K562 (cell line): ENCODE measurements at regions not wholly inside any gene's neighbourhood (a gene's known extent, or its start where the extent isn't known, plus 50 kb on each side); places are given as distances from the start of the nearest gene placed in this dataset.

Experiments used
- ARID2 ChIP-seq: fragments of 450-650 bp; IDR thresholded peaks from 2 replicates; pipeline ENCODE4 v1.6.1; 2017; ENCODE audit warnings: antibody characterized with exemption, mild to moderate bottlenecking
- EHMT2 ChIP-seq: fragments of 450-650 bp; IDR thresholded peaks from 2 replicates; pipeline ENCODE4 v1.6.1; 2018; ENCODE audit warnings: antibody characterized with exemption
- POLR2A ChIP-seq: fragments of 450-650 bp; conservative IDR thresholded peaks from 2 replicates; pipeline ENCODE4 v1.6.1; 2016
- RAD21 ChIP-seq, 2 experiments: fragments of 250-450 bp in 1 of 2; fragments of 450-650 bp in 1 of 2; sonication (Bioruptor Pico) in 1 of 2; formaldehyde crosslinking in 1 of 2; IDR thresholded peaks in 1 of 2; conservative IDR thresholded peaks in 1 of 2; 2 replicates each; pipeline versions ENCODE4 v1.4.0 to v1.8.0; 2020 to 2022; ENCODE audit warnings: mild to moderate bottlenecking in 2 of 2, moderate library complexity in 1 of 2
- SMARCA5 ChIP-seq: fragments of 450-650 bp; IDR thresholded peaks from 2 replicates; pipeline ENCODE4 v1.6.1; 2016
- TCF7L2 ChIP-seq: fragments of 150-350 bp; IDR thresholded peaks from 2 replicates; pipeline ENCODE4 v1.6.1; 2016; ENCODE audit warnings: low read depth, mild to moderate bottlenecking, low read length, moderate library complexity
- THRA ChIP-seq: fragments of 450-650 bp; IDR thresholded peaks from 2 replicates; pipeline ENCODE4 v1.6.1; 2017; ENCODE audit warnings: mild to moderate bottlenecking, moderate library complexity
- ZNF23 ChIP-seq: fragments of 250-450 bp; sonication (Bioruptor Pico); IDR thresholded peaks from 2 replicates; pipeline ENCODE4 v1.4.0; 2020; ENCODE audit warnings: mild to moderate bottlenecking
- ZNF778 ChIP-seq: fragments of 450-650 bp; formaldehyde crosslinking; IDR thresholded peaks from 2 replicates; pipeline ENCODE4 v1.4.0; 2020; ENCODE audit warnings: mild to moderate bottlenecking, moderate library complexity
- TF ChIP-seq, protein P1 (sequence below), 3 experiments: fragments of 200-800 bp in 1 of 3; sonication (Bioruptor generic) in 1 of 3; sonication (generic) in 1 of 3; formaldehyde crosslinking in 1 of 3; IDR thresholded peaks; 2 replicates each; pipeline versions ENCODE4 v1.6.1 to v1.8.0; 2016 to 2022; ENCODE audit warnings: mild to moderate bottlenecking in 2 of 3, missing compliant biosample characterization in 2 of 3, missing genetic modification characterization in 2 of 3, missing genetic modification reagents in 1 of 3
- TF ChIP-seq, protein P2 (sequence below), 3 experiments: IDR thresholded peaks in 2 of 3; conservative IDR thresholded peaks in 1 of 3; 2 replicates each; pipeline ENCODE4 v1.5.1; 2011 to 2012; ENCODE audit warnings: low read length in 3 of 3, mild to moderate bottlenecking in 3 of 3, control low read depth in 2 of 3, improper control_type of control experiment in 1 of 3, inconsistent platforms in 1 of 3, low read depth in 1 of 3, mixed read lengths in 1 of 3, moderate library complexity in 1 of 3; ENCODE audit not compliant: insufficient read depth in 2 of 3

DNA sequence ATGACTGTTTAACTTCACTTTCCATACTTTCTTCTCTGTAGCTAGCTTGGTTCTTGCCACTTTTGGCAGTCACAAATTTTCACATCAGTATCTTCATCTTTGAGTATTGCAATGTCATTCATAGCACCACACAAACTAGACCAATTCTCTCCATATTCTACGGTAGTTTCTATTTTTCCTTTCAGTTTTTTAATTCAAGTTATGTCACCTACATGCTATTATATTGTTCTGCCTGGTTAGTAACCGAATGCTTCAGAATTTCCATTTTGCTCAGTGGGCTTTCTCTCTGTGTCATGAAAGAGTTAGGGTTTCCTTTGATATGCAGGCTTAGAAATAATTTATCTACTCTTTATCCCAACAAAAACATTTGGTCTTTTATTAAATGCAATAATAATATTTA is 896.5 kb downstream of the GATA3 start:
- TF ChIP-seq EHMT2 = no peak
- no peak for TF ChIP-seq POLR2A
- TF ChIP-seq RAD21 (CRISPR knock-in tag; conservative IDR thresholded peaks at IDR 0.05 in 1 of 2, IDR thresholded peaks at IDR 0.05 in 1 of 2) = no peak
- TF ChIP-seq, protein P1, sequence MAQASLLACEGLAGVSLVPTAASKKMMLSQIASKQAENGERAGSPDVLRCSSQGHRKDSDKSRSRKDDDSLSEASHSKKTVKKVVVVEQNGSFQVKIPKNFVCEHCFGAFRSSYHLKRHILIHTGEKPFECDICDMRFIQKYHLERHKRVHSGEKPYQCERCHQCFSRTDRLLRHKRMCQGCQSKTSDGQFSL (CRISPR knock-in tag; IDR thresholded peaks at IDR 0.05) = no peak
- TF ChIP-seq, protein P1 (tag; IDR thresholded peaks at IDR 0.05) = no peak
- TF ChIP-seq TCF7L2 = no peak
- TF ChIP-seq ARID2 = no peak
- no peak for TF ChIP-seq ZNF778 (CRISPR knock-in tag)
- TF ChIP-seq THRA = no peak
- TF ChIP-seq, protein P2, sequence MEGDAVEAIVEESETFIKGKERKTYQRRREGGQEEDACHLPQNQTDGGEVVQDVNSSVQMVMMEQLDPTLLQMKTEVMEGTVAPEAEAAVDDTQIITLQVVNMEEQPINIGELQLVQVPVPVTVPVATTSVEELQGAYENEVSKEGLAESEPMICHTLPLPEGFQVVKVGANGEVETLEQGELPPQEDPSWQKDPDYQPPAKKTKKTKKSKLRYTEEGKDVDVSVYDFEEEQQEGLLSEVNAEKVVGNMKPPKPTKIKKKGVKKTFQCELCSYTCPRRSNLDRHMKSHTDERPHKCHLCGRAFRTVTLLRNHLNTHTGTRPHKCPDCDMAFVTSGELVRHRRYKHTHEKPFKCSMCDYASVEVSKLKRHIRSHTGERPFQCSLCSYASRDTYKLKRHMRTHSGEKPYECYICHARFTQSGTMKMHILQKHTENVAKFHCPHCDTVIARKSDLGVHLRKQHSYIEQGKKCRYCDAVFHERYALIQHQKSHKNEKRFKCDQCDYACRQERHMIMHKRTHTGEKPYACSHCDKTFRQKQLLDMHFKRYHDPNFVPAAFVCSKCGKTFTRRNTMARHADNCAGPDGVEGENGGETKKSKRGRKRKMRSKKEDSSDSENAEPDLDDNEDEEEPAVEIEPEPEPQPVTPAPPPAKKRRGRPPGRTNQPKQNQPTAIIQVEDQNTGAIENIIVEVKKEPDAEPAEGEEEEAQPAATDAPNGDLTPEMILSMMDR (IDR thresholded peaks at IDR 0.05 in 2 of 3, conservative IDR thresholded peaks at IDR 0.05 in 1 of 3; ENCODE audit: insufficient read depth in 2 of 3, low read depth in 1 of 3, low read length in 3 of 3) = no peak
- no peak for TF ChIP-seq SMARCA5
- TF ChIP-seq ZNF23 (CRISPR knock-in tag) = no peak
